BE2C (cell line): ENCODE measurements at regions not wholly inside any gene's neighbourhood (a gene's known extent, or its start where the extent isn't known, plus 50 kb on each side); places are given as distances from the start of the nearest gene placed in this dataset.

Experiments used
- DNase-seq: peaks from one replicate; pipeline ENCODE4 v3.0.0-alpha.2; 2020
- H3K27me3 ChIP-seq: fragments of 250-450 bp; sonication (Bioruptor Pico); 2 replicates; pipeline ENCODE4 v1.5.1; 2020; ENCODE audit warnings: mild to moderate bottlenecking
- H3K36me3 ChIP-seq: fragments of 250-450 bp; sonication (Bioruptor Pico); 2 replicates; pipeline ENCODE4 v1.5.1; 2020; ENCODE audit warnings: mild to moderate bottlenecking
- H3K4me1 ChIP-seq: fragments of 250-450 bp; sonication (Bioruptor Pico); 2 replicates; pipeline ENCODE4 v1.5.1; 2020
- H3K4me3 ChIP-seq: 2 replicates; pipeline ENCODE4 v1.5.1; 2011; ENCODE audit warnings: low read depth, low read length
- H3K9me3 ChIP-seq: fragments of 250-450 bp; sonication (Bioruptor Pico); 2 replicates; pipeline ENCODE4 v1.5.1; 2020
- CTCF ChIP-seq: IDR thresholded peaks from 2 replicates; pipeline ENCODE4 v1.5.1; 2012; ENCODE audit warnings: mild to moderate bottlenecking, low read depth, low read length

DNA sequence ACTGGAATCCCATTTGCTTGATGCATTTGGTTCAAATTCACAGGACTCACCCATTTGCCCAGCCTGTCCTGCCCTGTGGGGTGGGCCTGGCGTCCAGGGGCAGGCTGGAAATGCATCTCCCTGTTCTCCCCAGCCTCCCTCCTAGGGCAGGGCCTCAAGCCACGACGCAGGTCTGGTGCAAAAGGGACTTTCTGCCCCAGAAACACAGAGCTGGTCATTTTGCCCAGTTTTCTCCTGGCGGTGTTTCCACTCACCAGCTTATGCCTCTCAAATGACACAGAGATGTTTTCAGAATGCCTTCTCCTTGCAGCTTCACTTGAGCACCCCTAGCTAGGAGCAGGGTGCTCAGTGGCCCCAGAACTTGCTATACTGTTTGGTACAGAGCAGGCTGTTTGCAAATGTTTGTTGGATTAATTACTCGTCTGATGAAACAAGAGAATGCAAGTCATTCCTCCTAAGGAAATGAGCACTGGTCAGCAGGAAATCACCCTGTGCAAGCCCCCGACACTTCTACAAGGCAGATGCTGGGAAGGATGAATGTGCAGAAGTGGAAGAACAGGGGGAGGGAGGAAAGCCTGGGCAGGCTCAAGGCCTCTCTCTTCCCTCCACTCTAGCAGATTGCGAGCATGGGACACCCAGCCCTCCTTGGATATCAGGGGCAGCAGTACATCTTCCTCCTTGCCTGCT is 164.3 kb upstream of the APCDD1 start:
- Histone ChIP-seq H3K4me1 (no peaks in the 10 kb centered on the region), H3K4me3 (no peak overlapping the region), H3K27me3 (no peaks in the 10 kb centered on the region), H3K9me3 (no peaks in the 10 kb centered on the region), H3K36me3 (no peaks in the 10 kb centered on the region)
- TF ChIP-seq CTCF, result no peak
- DNase-seq, result no peak

- no peak overlapping the region for H3K4me3 ChIP-seq
Measured at GRCh38 chr18:10290638-10291235, 163.7 kb upstream of the APCDD1 start.

DNA sequence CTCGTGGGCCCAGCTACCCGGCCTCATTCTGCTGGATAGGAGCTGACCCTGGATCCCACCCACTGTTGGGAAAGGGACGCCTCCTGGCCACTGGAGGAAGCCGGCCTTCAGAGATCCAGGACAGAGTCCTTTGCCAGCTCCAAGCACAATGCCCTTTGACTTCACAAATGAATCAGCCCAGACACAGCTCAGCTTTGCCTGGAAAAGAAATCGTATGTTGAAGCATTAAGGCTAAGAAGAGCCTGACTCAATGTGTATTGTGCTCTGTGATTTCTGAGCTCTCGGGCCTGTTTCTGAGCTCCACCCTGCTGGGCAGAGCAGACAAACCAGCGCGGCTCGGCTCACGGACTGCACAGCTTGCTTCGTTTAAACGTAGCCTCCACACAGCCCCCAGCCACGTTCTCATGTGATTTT is 162.9 kb upstream of the APCDD1 start:
- H3K4me3 ChIP-seq, result no peak overlapping the region
- DNase-seq, result no peak
- no peaks in the 10 kb centered on the region for H3K9me3 ChIP-seq
- no peaks in the 10 kb centered on the region for H3K27me3 ChIP-seq
- no peaks in the 10 kb centered on the region for H3K36me3 ChIP-seq
- H3K4me1 ChIP-seq, result no peaks in the 10 kb centered on the region
- TF ChIP-seq CTCF, result no peak

More at GRCh38 chr18:10290638-10291235, 163.7 kb upstream of the APCDD1 start:
- DNase-seq, result no peak
- no peak for TF ChIP-seq CTCF
- Histone ChIP-seq H3K36me3 (no peaks in the 10 kb centered on the region), H3K9me3 (no peaks in the 10 kb centered on the region), H3K27me3 (no peaks in the 10 kb centered on the region), H3K4me1 (no peaks in the 10 kb centered on the region)

- no peak for TF ChIP-seq CTCF
- DNase-seq, result no peak
- Histone ChIP-seq H3K4me1 (no peaks in the 10 kb centered on the region), H3K27me3 (no peaks in the 10 kb centered on the region), H3K36me3 (no peaks in the 10 kb centered on the region), H3K4me3 (no peak overlapping the region), H3K9me3 (no peaks in the 10 kb centered on the region)
Measured at GRCh38 chr18:10293966-10294365, 160.5 kb upstream of the APCDD1 start.

GRCh38 chr18:10295751-10296150 is 158.7 kb upstream of the APCDD1 start:
- no peak for TF ChIP-seq CTCF
- no peaks in the 10 kb centered on the region for H3K36me3 ChIP-seq
- no peaks in the 10 kb centered on the region for H3K4me1 ChIP-seq

GRCh38 chr18:10296491-10296890 is 157.9 kb upstream of the APCDD1 start:
- no peaks in the 10 kb centered on the region for H3K36me3 ChIP-seq
- no peaks in the 10 kb centered on the region for H3K27me3 ChIP-seq
- TF ChIP-seq CTCF, result no peak
- H3K4me1 ChIP-seq, result no peaks in the 10 kb centered on the region
- no peaks in the 10 kb centered on the region for H3K9me3 ChIP-seq
- no peak overlapping the region for H3K4me3 ChIP-seq
- no peak for DNase-seq

More at GRCh38 chr18:10295751-10296150, 158.7 kb upstream of the APCDD1 start:
- no peak for DNase-seq
- H3K4me3 ChIP-seq, result no peak overlapping the region
- H3K9me3 ChIP-seq, result no peaks in the 10 kb centered on the region
- no peaks in the 10 kb centered on the region for H3K27me3 ChIP-seq
